BJ (cell line): ENCODE measurements at regions not wholly inside any gene's neighbourhood (a gene's known extent, or its start where the extent isn't known, plus 50 kb on each side); places are given as distances from the start of the nearest gene placed in this dataset.

Source experiments
- CTCF ChIA-PET: fragments of 350-600 bp; formaldehyde crosslinking; extraction: SDS; loops from one replicate; lab custom pipeline; 2021; ENCODE audit warnings: antibody characterized with exemption, inconsistent platforms; lab: Yijun Ruan, JAX
- POLR2A ChIA-PET: fragments of 300-600 bp; sonication (Branson Sonifier 250); formaldehyde crosslinking; extraction: SDS; loops from one replicate; lab custom pipeline; 2021; ENCODE audit warnings: antibody characterized with exemption; lab: Charles Lee
- DNase-seq: peaks from one replicate; pipeline ENCODE4 v3.0.0-alpha.2; 2011; ENCODE audit warnings: low read depth
- H3K27me3 ChIP-seq: 2 replicates; pipeline ENCODE4 v1.6.0; 2011; ENCODE audit warnings: low read length; ENCODE audit not compliant: control insufficient read depth, insufficient read depth
- H3K36me3 ChIP-seq: 2 replicates; pipeline ENCODE4 v1.5.1; 2011; ENCODE audit warnings: low read length; ENCODE audit not compliant: control insufficient read depth, insufficient read depth
- H3K4me3 ChIP-seq: 2 replicates; pipeline ENCODE4 v1.5.1; 2011; ENCODE audit warnings: low read depth, mild to moderate bottlenecking, control low read depth, low read length
- CTCF ChIP-seq: IDR thresholded peaks from 2 replicates; pipeline ENCODE4 v1.5.1; 2011; ENCODE audit warnings: low read depth, mild to moderate bottlenecking, control low read depth, inconsistent platforms, low read length, moderate library complexity; ENCODE audit not compliant: insufficient read depth

GRCh38 chr7:27423821-27424220 lies 181.2 kb downstream of the EVX1 start:
- ChIA-PET POLR2A (no interaction called here), CTCF (no interaction called here)
- no peak for DNase-seq
- TF ChIP-seq CTCF, result no peak
- no peaks in the 10 kb centered on the region for H3K36me3 ChIP-seq
- peaks cover 1% of the 10 kb centered on the region; the same call in 1 of the 2 replicates for H3K27me3 ChIP-seq
- no peak overlapping the region for H3K4me3 ChIP-seq

- ChIA-PET POLR2A (no interaction called here), CTCF (no interaction called here)
- Histone ChIP-seq H3K27me3 (peaks cover 1% of the 10 kb centered on the region; the same call in 1 of the 2 replicates), H3K4me3 (no peak overlapping the region), H3K36me3 (no peaks in the 10 kb centered on the region)
- no peak for DNase-seq
- TF ChIP-seq CTCF, result no peak
Measured at GRCh38 chr7:27424231-27424630, 181.6 kb downstream of the EVX1 start.

- no peak for DNase-seq
- no peak overlapping the region for H3K4me3 ChIP-seq
- H3K36me3 ChIP-seq, result no peaks in the 10 kb centered on the region
- POLR2A ChIA-PET, result no interaction called here
- peaks cover 2% of the 10 kb centered on the region; the same call in 1 of the 2 replicates for H3K27me3 ChIP-seq
- TF ChIP-seq CTCF, result no peak
- CTCF ChIA-PET, result no interaction called here
Measured at GRCh38 chr7:27424749-27425148, 182.1 kb downstream of the EVX1 start.

- CTCF ChIA-PET, result no interaction called here
- POLR2A ChIA-PET, result no interaction called here
- DNase-seq, result no peak
- Histone ChIP-seq H3K27me3 (peaks cover 4% of the 10 kb centered on the region; the same call in 1 of the 2 replicates), H3K4me3 (no peak overlapping the region), H3K36me3 (no peaks in the 10 kb centered on the region)
- TF ChIP-seq CTCF, result no peak
Measured at GRCh38 chr7:27427416-27427815, 184.8 kb downstream of the EVX1 start.

GRCh38 chr7:27430105-27430504 lies 187.5 kb downstream of the EVX1 start:
- TF ChIP-seq CTCF, result no peak
- DNase-seq, result no peak
- ChIA-PET CTCF (no interaction called here), POLR2A (no interaction called here)
- H3K27me3 ChIP-seq, result 0 out of 2 replicates have a peak, but pooled peaks cover 4% of the 10 kb centered on the region
- no peaks in the 10 kb centered on the region for H3K36me3 ChIP-seq
- H3K4me3 ChIP-seq, result no peak overlapping the region
